ENCODE measurements at regions not wholly inside any gene's neighbourhood (a gene's known extent, or its start where the extent isn't known, plus 50 kb on each side); places are given as distances from the start of the nearest gene placed in this dataset.

DNA sequence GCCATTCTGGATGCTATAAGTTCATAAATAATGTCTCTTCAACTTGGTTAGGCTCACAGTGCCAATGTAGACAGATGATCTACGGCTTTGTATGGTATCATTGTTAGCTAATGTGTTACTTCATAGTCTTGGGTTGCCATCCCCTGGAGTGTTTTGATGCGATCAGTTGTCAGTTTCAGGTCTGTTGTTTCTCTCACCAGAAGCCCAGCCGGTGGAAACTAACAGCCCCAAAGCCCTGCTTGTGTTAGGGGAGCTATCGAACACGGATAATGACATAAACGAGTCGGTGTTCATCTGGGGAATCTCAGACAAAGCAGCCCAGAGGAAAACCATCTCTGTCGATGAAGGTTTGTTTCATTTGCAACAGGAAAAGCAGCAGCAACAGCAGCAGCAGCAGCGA is 107.4 kb upstream of the ANKFN1 start:
- H3K27ac Mint-ChIP-seq = peak overlapping the region; percentile 41; the same call in 1 of the 2 replicates
- TF ChIP-seq ETV6 (CRISPR knock-in tag; IDR thresholded peaks at IDR 0.05) = no peak
- TF ChIP-seq SMAD4 (CRISPR knock-in tag; IDR thresholded peaks at IDR 0.05) = no peak
- TF ChIP-seq MXD4 (CRISPR knock-in tag; IDR thresholded peaks at IDR 0.05; ENCODE audit: borderline replicate concordance) = no peak
- TF ChIP-seq, protein P1, sequence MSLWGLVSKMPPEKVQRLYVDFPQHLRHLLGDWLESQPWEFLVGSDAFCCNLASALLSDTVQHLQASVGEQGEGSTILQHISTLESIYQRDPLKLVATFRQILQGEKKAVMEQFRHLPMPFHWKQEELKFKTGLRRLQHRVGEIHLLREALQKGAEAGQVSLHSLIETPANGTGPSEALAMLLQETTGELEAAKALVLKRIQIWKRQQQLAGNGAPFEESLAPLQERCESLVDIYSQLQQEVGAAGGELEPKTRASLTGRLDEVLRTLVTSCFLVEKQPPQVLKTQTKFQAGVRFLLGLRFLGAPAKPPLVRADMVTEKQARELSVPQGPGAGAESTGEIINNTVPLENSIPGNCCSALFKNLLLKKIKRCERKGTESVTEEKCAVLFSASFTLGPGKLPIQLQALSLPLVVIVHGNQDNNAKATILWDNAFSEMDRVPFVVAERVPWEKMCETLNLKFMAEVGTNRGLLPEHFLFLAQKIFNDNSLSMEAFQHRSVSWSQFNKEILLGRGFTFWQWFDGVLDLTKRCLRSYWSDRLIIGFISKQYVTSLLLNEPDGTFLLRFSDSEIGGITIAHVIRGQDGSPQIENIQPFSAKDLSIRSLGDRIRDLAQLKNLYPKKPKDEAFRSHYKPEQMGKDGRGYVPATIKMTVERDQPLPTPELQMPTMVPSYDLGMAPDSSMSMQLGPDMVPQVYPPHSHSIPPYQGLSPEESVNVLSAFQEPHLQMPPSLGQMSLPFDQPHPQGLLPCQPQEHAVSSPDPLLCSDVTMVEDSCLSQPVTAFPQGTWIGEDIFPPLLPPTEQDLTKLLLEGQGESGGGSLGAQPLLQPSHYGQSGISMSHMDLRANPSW (CRISPR knock-in tag; conservative IDR thresholded peaks at IDR 0.05; ENCODE audit: low read depth) = no peak
- no peak for TF ChIP-seq MLX (CRISPR knock-in tag; IDR thresholded peaks at IDR 0.05)
- no peak for TF ChIP-seq ATF2 (CRISPR knock-in tag; IDR thresholded peaks at IDR 0.05; ENCODE audit: borderline replicate concordance, low read depth)
- no peak for TF ChIP-seq NR3C1 (CRISPR knock-in tag; conservative IDR thresholded peaks at IDR 0.05; ENCODE audit: low read depth)
- TF ChIP-seq MAX (CRISPR knock-in tag; IDR thresholded peaks at IDR 0.05) = no peak
- no peak for TF ChIP-seq NFE2L1 (CRISPR knock-in tag; IDR thresholded peaks at IDR 0.05)
- no peak for TF ChIP-seq ZNF232 (CRISPR knock-in tag; IDR thresholded peaks at IDR 0.05)
- TF ChIP-seq SOX15 (CRISPR knock-in tag; IDR thresholded peaks at IDR 0.05) = no peak
- TF ChIP-seq, protein P2, sequence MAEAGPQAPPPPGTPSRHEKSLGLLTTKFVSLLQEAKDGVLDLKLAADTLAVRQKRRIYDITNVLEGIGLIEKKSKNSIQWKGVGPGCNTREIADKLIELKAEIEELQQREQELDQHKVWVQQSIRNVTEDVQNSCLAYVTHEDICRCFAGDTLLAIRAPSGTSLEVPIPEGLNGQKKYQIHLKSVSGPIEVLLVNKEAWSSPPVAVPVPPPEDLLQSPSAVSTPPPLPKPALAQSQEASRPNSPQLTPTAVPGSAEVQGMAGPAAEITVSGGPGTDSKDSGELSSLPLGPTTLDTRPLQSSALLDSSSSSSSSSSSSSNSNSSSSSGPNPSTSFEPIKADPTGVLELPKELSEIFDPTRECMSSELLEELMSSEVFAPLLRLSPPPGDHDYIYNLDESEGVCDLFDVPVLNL (CRISPR knock-in tag; IDR thresholded peaks at IDR 0.05; ENCODE audit: borderline replicate concordance, low read depth) = no peak
- no peak for TF ChIP-seq NR1H2 (CRISPR knock-in tag; IDR thresholded peaks at IDR 0.05)
- TF ChIP-seq GRHL2 (CRISPR knock-in tag; IDR thresholded peaks at IDR 0.05; ENCODE audit: insufficient replicate concordance, severe bottlenecking) = no peak
- TF ChIP-seq IRF1 (CRISPR knock-in tag; IDR thresholded peaks at IDR 0.05) = no peak
- TF ChIP-seq JUN (CRISPR knock-in tag; IDR thresholded peaks at IDR 0.05) = no peak
- ATAC-seq (no peak), DNase-seq (ENCODE audit: low spot score) (no peak)
- H3K27me3 Mint-ChIP-seq (ENCODE audit: low read depth) = no peaks in the 10 kb centered on the region
- H3K36me3 Mint-ChIP-seq = no peaks in the 10 kb centered on the region
- POLR2A ChIA-PET = no interaction called here
- peaks cover 9% of the 10 kb centered on the region for H3K4me1 Mint-ChIP-seq
- H3K9me3 Mint-ChIP-seq = no peaks in the 10 kb centered on the region
- H3K4me3 Mint-ChIP-seq = no peak overlapping the region
- CTCF ChIA-PET = interaction anchor here (1.1 kb wide), 2 partner anchors 36 to 63 kb away, joined by 3 read pairs; no protein-coding TSS in a partner anchor

GRCh38 chr17:56047331-56047730 is 105.9 kb upstream of the ANKFN1 start:
- H3K36me3 Mint-ChIP-seq = no peaks in the 10 kb centered on the region
- no peak overlapping the region for H3K27ac Mint-ChIP-seq
- H3K27me3 Mint-ChIP-seq (ENCODE audit: low read depth) = no peaks in the 10 kb centered on the region
- no peak overlapping the region for H3K4me3 Mint-ChIP-seq
- DNase-seq (ENCODE audit: low spot score) (no peak), ATAC-seq (no peak)
- H3K9me3 Mint-ChIP-seq = peaks cover 4% of the 10 kb centered on the region
- POLR2A ChIA-PET = no interaction called here
- CTCF ChIA-PET = no interaction called here
- H3K4me1 Mint-ChIP-seq = peaks cover 9% of the 10 kb centered on the region
- TF ChIP-seq HMGA2 (CRISPR knock-in tag; IDR thresholded peaks at IDR 0.05) = no peak
- TF ChIP-seq ZNF423 (CRISPR knock-in tag; IDR thresholded peaks at IDR 0.05) = no peak
- no peak for TF ChIP-seq ZNF281 (CRISPR knock-in tag; IDR thresholded peaks at IDR 0.05)
- no peak for TF ChIP-seq IRF2 (CRISPR knock-in tag; IDR thresholded peaks at IDR 0.05; ENCODE audit: borderline replicate concordance, low read depth)
- TF ChIP-seq TEAD1 (CRISPR knock-in tag; IDR thresholded peaks at IDR 0.05) = no peak
- TF ChIP-seq ZSCAN18 (CRISPR knock-in tag; IDR thresholded peaks at IDR 0.05) = no peak
- TF ChIP-seq ATF2 (CRISPR knock-in tag; IDR thresholded peaks at IDR 0.05; ENCODE audit: borderline replicate concordance, low read depth) = no peak
- no peak for TF ChIP-seq ZNF416 (CRISPR knock-in tag; IDR thresholded peaks at IDR 0.05)
